ENCODE measurements at regions not wholly inside any gene's neighbourhood (a gene's known extent, or its start where the extent isn't known, plus 50 kb on each side); places are given as distances from the start of the nearest gene placed in this dataset.

- no peak overlapping the region for H3K27ac Mint-ChIP-seq
- H3K36me3 Mint-ChIP-seq (ENCODE audit: low read depth): no peaks in the 10 kb centered on the region
- no peaks in the 10 kb centered on the region for H3K27me3 ChIP-seq (ENCODE audit: insufficient read depth)
Measured at GRCh38 chr13:31054632-31055031, 107.1 kb downstream of the HSPH1 start.

More at GRCh38 chr13:31054632-31055031, 107.1 kb downstream of the HSPH1 start:
- Histone ChIP-seq H3K4me3 (no peak overlapping the region), H3F3A (replicated peaks; ENCODE audit: low read depth) (no peaks in the 10 kb centered on the region), H2AFZ (no peak overlapping the region), H3K9me2 (ENCODE audit: insufficient read depth) (no peaks in the 10 kb centered on the region), H4K20me1 (replicated peaks; ENCODE audit: insufficient read depth) (no peaks in the 10 kb centered on the region), H3K4me2 (no peak overlapping the region), H3K27ac (ENCODE audit: low read depth) (no peak overlapping the region), H3K4me1 (ENCODE audit: insufficient read depth) (no peaks in the 10 kb centered on the region), H3K79me2 (replicated peaks; ENCODE audit: insufficient read depth) (no peaks in the 10 kb centered on the region), H3K36me3 (ENCODE audit: insufficient read depth) (no peaks in the 10 kb centered on the region)
- TF ChIP-seq POLR2AphosphoS5 (IDR thresholded peaks at IDR 0.05; ENCODE audit: low read depth) (no peak), STAT1 (IDR thresholded peaks at IDR 0.05; ENCODE audit: unreplicated experiment) (no peak), EZH2phosphoT487 (IDR thresholded peaks at IDR 0.05; ENCODE audit: unreplicated experiment) (no peak), EZH2 (IDR thresholded peaks at IDR 0.05; ENCODE audit: low read depth, unreplicated experiment) (no peak), ZNF331 (CRISPR knock-in tag; IDR thresholded peaks at IDR 0.05; ENCODE audit: low read depth) (no peak), CTCF (conservative IDR thresholded peaks at IDR 0.05; ENCODE audit: low read depth in 2 of 2) (no peak), JUNB (IDR thresholded peaks at IDR 0.05; ENCODE audit: unreplicated experiment) (no peak), NANOG (IDR thresholded peaks at IDR 0.05; ENCODE audit: borderline replicate concordance) (no peak), ZNF114 (CRISPR knock-in tag; IDR thresholded peaks at IDR 0.05) (no peak)
- TF ChIP-seq, protein P1, sequence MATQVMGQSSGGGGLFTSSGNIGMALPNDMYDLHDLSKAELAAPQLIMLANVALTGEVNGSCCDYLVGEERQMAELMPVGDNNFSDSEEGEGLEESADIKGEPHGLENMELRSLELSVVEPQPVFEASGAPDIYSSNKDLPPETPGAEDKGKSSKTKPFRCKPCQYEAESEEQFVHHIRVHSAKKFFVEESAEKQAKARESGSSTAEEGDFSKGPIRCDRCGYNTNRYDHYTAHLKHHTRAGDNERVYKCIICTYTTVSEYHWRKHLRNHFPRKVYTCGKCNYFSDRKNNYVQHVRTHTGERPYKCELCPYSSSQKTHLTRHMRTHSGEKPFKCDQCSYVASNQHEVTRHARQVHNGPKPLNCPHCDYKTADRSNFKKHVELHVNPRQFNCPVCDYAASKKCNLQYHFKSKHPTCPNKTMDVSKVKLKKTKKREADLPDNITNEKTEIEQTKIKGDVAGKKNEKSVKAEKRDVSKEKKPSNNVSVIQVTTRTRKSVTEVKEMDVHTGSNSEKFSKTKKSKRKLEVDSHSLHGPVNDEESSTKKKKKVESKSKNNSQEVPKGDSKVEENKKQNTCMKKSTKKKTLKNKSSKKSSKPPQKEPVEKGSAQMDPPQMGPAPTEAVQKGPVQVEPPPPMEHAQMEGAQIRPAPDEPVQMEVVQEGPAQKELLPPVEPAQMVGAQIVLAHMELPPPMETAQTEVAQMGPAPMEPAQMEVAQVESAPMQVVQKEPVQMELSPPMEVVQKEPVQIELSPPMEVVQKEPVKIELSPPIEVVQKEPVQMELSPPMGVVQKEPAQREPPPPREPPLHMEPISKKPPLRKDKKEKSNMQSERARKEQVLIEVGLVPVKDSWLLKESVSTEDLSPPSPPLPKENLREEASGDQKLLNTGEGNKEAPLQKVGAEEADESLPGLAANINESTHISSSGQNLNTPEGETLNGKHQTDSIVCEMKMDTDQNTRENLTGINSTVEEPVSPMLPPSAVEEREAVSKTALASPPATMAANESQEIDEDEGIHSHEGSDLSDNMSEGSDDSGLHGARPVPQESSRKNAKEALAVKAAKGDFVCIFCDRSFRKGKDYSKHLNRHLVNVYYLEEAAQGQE (IDR thresholded peaks at IDR 0.05; ENCODE audit: unreplicated experiment): no peak
- TF ChIP-seq, protein P2, sequence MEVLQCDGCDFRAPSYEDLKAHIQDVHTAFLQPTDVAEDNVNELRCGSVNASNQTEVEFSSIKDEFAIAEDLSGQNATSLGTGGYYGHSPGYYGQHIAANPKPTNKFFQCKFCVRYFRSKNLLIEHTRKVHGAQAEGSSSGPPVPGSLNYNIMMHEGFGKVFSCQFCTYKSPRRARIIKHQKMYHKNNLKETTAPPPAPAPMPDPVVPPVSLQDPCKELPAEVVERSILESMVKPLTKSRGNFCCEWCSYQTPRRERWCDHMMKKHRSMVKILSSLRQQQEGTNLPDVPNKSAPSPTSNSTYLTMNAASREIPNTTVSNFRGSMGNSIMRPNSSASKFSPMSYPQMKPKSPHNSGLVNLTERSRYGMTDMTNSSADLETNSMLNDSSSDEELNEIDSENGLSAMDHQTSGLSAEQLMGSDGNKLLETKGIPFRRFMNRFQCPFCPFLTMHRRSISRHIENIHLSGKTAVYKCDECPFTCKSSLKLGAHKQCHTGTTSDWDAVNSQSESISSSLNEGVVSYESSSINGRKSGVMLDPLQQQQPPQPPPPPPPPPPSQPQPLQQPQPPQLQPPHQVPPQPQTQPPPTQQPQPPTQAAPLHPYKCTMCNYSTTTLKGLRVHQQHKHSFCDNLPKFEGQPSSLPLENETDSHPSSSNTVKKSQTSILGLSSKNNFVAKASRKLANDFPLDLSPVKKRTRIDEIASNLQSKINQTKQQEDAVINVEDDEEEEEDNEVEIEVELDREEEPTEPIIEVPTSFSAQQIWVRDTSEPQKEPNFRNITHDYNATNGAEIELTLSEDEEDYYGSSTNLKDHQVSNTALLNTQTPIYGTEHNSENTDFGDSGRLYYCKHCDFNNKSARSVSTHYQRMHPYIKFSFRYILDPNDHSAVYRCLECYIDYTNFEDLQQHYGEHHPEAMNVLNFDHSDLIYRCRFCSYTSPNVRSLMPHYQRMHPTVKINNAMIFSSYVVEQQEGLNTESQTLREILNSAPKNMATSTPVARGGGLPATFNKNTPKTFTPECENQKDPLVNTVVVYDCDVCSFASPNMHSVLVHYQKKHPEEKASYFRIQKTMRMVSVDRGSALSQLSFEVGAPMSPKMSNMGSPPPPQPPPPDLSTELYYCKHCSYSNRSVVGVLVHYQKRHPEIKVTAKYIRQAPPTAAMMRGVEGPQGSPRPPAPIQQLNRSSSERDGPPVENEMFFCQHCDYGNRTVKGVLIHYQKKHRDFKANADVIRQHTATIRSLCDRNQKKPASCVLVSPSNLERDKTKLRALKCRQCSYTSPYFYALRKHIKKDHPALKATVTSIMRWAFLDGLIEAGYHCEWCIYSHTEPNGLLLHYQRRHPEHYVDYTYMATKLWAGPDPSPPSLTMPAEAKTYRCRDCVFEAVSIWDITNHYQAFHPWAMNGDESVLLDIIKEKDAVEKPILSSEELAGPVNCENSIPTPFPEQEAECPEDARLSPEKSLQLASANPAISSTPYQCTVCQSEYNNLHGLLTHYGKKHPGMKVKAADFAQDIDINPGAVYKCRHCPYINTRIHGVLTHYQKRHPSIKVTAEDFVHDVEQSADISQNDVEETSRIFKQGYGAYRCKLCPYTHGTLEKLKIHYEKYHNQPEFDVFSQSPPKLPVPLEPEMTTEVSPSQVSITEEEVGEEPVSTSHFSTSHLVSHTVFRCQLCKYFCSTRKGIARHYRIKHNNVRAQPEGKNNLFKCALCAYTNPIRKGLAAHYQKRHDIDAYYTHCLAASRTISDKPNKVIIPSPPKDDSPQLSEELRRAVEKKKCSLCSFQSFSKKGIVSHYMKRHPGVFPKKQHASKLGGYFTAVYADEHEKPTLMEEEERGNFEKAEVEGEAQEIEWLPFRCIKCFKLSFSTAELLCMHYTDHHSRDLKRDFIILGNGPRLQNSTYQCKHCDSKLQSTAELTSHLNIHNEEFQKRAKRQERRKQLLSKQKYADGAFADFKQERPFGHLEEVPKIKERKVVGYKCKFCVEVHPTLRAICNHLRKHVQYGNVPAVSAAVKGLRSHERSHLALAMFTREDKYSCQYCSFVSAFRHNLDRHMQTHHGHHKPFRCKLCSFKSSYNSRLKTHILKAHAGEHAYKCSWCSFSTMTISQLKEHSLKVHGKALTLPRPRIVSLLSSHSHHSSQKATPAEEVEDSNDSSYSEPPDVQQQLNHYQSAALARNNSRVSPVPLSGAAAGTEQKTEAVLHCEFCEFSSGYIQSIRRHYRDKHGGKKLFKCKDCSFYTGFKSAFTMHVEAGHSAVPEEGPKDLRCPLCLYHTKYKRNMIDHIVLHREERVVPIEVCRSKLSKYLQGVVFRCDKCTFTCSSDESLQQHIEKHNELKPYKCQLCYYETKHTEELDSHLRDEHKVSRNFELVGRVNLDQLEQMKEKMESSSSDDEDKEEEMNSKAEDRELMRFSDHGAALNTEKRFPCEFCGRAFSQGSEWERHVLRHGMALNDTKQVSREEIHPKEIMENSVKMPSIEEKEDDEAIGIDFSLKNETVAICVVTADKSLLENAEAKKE (CRISPR knock-in tag; IDR thresholded peaks at IDR 0.05): no peak
- TF ChIP-seq, protein P3, sequence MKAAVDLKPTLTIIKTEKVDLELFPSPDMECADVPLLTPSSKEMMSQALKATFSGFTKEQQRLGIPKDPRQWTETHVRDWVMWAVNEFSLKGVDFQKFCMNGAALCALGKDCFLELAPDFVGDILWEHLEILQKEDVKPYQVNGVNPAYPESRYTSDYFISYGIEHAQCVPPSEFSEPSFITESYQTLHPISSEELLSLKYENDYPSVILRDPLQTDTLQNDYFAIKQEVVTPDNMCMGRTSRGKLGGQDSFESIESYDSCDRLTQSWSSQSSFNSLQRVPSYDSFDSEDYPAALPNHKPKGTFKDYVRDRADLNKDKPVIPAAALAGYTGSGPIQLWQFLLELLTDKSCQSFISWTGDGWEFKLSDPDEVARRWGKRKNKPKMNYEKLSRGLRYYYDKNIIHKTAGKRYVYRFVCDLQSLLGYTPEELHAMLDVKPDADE (IDR thresholded peaks at IDR 0.05): no peak
- no peak for DNase-seq (ENCODE audit: low spot score)
- Mint-ChIP-seq H3K4me3 (no peak overlapping the region), H3K4me1 (peaks cover 8% of the 10 kb centered on the region), H3K9me3 (no peaks in the 10 kb centered on the region), H3K27me3 (ENCODE audit: insufficient read depth, low read depth, poor library complexity) (peaks cover 1% of the 10 kb centered on the region)
- no peak for ATAC-seq
